ENCODE measurements at regions not wholly inside any gene's neighbourhood (a gene's known extent, or its start where the extent isn't known, plus 50 kb on each side); places are given as distances from the start of the nearest gene placed in this dataset.

DNA sequence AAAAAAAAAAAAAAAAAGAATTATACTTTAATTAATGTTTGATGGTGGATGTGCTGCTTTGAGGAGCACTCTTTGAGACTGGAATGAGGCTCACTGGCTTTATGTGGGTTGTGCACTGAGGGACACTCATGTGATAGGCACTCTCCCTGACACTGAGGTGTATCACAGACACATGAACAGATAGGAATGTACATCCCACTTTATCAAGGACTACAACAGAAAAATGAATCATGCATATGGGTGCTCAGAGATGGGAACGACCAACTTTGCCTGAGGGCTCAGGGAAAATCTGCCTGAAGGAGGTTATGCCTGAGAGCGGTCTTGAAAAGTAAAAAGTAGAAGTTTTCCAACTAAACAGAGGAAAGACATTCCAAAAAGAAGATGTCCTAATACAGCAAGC, 97.7 kb upstream of the RBPJ start (continued):
- no peak for TF ChIP-seq EZH2 (IDR thresholded peaks at IDR 0.05; ENCODE audit: borderline replicate concordance, control insufficient read depth, low read depth, low read length)
- no peak for TF ChIP-seq MAX (IDR thresholded peaks at IDR 0.05; ENCODE audit: low read depth, low read length)
- TF ChIP-seq, protein P1, sequence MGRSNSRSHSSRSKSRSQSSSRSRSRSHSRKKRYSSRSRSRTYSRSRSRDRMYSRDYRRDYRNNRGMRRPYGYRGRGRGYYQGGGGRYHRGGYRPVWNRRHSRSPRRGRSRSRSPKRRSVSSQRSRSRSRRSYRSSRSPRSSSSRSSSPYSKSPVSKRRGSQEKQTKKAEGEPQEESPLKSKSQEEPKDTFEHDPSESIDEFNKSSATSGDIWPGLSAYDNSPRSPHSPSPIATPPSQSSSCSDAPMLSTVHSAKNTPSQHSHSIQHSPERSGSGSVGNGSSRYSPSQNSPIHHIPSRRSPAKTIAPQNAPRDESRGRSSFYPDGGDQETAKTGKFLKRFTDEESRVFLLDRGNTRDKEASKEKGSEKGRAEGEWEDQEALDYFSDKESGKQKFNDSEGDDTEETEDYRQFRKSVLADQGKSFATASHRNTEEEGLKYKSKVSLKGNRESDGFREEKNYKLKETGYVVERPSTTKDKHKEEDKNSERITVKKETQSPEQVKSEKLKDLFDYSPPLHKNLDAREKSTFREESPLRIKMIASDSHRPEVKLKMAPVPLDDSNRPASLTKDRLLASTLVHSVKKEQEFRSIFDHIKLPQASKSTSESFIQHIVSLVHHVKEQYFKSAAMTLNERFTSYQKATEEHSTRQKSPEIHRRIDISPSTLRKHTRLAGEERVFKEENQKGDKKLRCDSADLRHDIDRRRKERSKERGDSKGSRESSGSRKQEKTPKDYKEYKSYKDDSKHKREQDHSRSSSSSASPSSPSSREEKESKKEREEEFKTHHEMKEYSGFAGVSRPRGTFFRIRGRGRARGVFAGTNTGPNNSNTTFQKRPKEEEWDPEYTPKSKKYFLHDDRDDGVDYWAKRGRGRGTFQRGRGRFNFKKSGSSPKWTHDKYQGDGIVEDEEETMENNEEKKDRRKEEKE (IDR thresholded peaks at IDR 0.05) = no peak
- no peak for TF ChIP-seq EGR1 (IDR thresholded peaks at IDR 0.05; ENCODE audit: borderline replicate concordance in 1 of 2, low read depth in 2 of 2, low read length in 2 of 2)
- no peak for TF ChIP-seq SREBF2 (IDR thresholded peaks at IDR 0.05; ENCODE audit: low read length)
- TF ChIP-seq IRF3 (IDR thresholded peaks at IDR 0.05) = no peak

- Histone ChIP-seq H4K20me1 (ENCODE audit: control insufficient read depth, insufficient read depth) (no peaks in the 10 kb centered on the region), H2AFZ (ENCODE audit: control insufficient read depth, low read depth, low read length) (no peak overlapping the region), H3K4me2 (ENCODE audit: control insufficient read depth, insufficient read depth) (no peak overlapping the region), H3K79me2 (ENCODE audit: control insufficient read depth, insufficient read depth, low read length) (no peaks in the 10 kb centered on the region), H3K36me3 (ENCODE audit: control insufficient read depth in 2 of 2, insufficient read depth in 2 of 2, low read length in 1 of 2) (no peaks in the 10 kb centered on the region), H3K9me3 (replicated peaks; ENCODE audit: control insufficient read depth, insufficient read depth, low read length) (no peaks in the 10 kb centered on the region), H3K9ac (ENCODE audit: control insufficient read depth, insufficient read depth, low read length) (no peak overlapping the region), H3K27me3 (replicated peaks in 1 of 2; ENCODE audit: control insufficient read depth in 2 of 2, insufficient read depth in 2 of 2, low read length in 1 of 2) (peaks cover 0 to 2% of the 10 kb centered on the region in 2 experiments; a peak in 1 of 4 replicates), H3K4me1 (ENCODE audit: control insufficient read depth, insufficient read depth, low read length) (no peaks in the 10 kb centered on the region), H3K27ac (ENCODE audit: control insufficient read depth, insufficient read depth) (no peak overlapping the region), H3K4me3 (no peak overlapping the region)
- ChIA-PET CTCF (no interaction called here), RAD21 (ENCODE audit: unreplicated experiment) (no interaction called here), POLR2A (no interaction called here), SMC1A (ENCODE audit: uncharacterized antibody, unreplicated experiment) (interaction anchor here (0.7 to 1.8 kb wide), 2 partner anchors 9 to 99 kb away, joined by 3 to 5 read pairs; no protein-coding TSS in a partner anchor)
- ATAC-seq (no peak), FAIRE-seq (no peak), DNase-seq (ENCODE audit: low read depth, low spot score) (no peak)
- intact Hi-C loops (cut with micrococcal nuclease; ENCODE audit: unreplicated experiment) (no loop called here), in situ Hi-C loops (cut with MboI) (no loop called here)
- no TSS peak for BruUV-seq (replicated peaks)
- WGBS (ENCODE audit: insufficient coverage, insufficient replicate concordance, low lambda C conversion rate, missing lambda C conversion rate) = 47% methylated on average over 5 of the region's 5 CpGs
- TF ChIP-seq PAX8 (IDR thresholded peaks at IDR 0.05) (no peak), RFX5 (IDR thresholded peaks at IDR 0.05; ENCODE audit: low read depth, low read length) (no peak), ZSCAN29 (IDR thresholded peaks at IDR 0.05) (no peak), TCF3 (IDR thresholded peaks at IDR 0.05; ENCODE audit: borderline replicate concordance, insufficient read depth, low read depth, low read length) (no peak), YBX1 (IDR thresholded peaks at IDR 0.05) (no peak), CEBPB (IDR thresholded peaks at IDR 0.05; ENCODE audit: borderline replicate concordance in 1 of 2, low read depth in 2 of 2, low read length in 2 of 2) (no peak), GATAD2B (conservative IDR thresholded peaks at IDR 0.05; ENCODE audit: low read depth) (no peak), ZNF622 (IDR thresholded peaks at IDR 0.05) (no peak)
- TF ChIP-seq, protein P2, sequence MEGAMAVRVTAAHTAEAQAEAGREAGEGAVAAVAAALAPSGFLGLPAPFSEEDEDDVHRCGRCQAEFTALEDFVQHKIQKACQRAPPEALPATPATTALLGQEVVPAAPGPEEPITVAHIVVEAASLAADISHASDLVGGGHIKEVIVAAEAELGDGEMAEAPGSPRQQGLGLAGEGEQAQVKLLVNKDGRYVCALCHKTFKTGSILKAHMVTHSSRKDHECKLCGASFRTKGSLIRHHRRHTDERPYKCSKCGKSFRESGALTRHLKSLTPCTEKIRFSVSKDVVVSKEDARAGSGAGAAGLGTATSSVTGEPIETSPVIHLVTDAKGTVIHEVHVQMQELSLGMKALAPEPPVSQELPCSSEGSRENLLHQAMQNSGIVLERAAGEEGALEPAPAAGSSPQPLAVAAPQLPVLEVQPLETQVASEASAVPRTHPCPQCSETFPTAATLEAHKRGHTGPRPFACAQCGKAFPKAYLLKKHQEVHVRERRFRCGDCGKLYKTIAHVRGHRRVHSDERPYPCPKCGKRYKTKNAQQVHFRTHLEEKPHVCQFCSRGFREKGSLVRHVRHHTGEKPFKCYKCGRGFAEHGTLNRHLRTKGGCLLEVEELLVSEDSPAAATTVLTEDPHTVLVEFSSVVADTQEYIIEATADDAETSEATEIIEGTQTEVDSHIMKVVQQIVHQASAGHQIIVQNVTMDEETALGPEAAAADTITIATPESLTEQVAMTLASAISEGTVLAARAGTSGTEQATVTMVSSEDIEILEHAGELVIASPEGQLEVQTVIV (IDR thresholded peaks at IDR 0.05; ENCODE audit: borderline replicate concordance, partially characterized antibody) = no peak
- TF ChIP-seq, protein P3, sequence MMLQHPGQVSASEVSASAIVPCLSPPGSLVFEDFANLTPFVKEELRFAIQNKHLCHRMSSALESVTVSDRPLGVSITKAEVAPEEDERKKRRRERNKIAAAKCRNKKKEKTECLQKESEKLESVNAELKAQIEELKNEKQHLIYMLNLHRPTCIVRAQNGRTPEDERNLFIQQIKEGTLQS (IDR thresholded peaks at IDR 0.05; ENCODE audit: borderline replicate concordance, extremely low read depth, low read depth, low read length) = no peak
These were observed 94.0 kb upstream of the RBPJ start for GRCh38 chr4:26226629-26227376.
